Sigmoid colon (tissue), 6 donors: ENCODE measurements at regions not wholly inside any gene's neighbourhood (a gene's known extent, or its start where the extent isn't known, plus 50 kb on each side); places are given as distances from the start of the nearest gene placed in this dataset.

Source experiments
- DNase-seq: peaks from one replicate; pipeline ENCODE4 v3.0.0-alpha.2; 2019
- H3K27ac ChIP-seq, 4 donors: fragments of 200-600 bp; sonication (generic); one replicate each; pipeline ENCODE4 v1.5.1; 2016 to 2019; ENCODE audit warnings: mild to moderate bottlenecking in 1 of 4
- H3K27me3 ChIP-seq, 3 donors: fragments of 200-600 bp; sonication (generic); one replicate each; pipeline ENCODE4 v1.5.1; 2019; ENCODE audit warnings: mild to moderate bottlenecking in 1 of 3
- H3K36me3 ChIP-seq, 4 donors: fragments of 200-600 bp; sonication (generic); one replicate each; pipeline ENCODE4 v1.5.1; 2016 to 2019
- H3K4me1 ChIP-seq, 4 donors: fragments of 200-600 bp; sonication (generic); one replicate each; pipeline ENCODE4 v1.5.1; 2017 to 2019
- H3K4me3 ChIP-seq, 4 donors: fragments of 200-600 bp; sonication (generic); one replicate each; pipeline ENCODE4 v1.5.1; 2017 to 2019; ENCODE audit warnings: mild to moderate bottlenecking in 2 of 4, moderate library complexity in 1 of 4
- H3K9me3 ChIP-seq, 4 donors: fragments of 200-600 bp in 3 of 4; sonication (generic) in 3 of 4; one replicate each; pipeline versions ENCODE4 v1.5.1 to v1.6.1; 2013 to 2019
- EP300 ChIP-seq, 4 donors: sonication (generic); formaldehyde crosslinking; IDR thresholded peaks; one replicate each; pipeline ENCODE4 v1.6.1; 2017; ENCODE audit warnings: antibody characterized with exemption in 4 of 4
- POLR2A ChIP-seq, 2 donors: fragments of 450-650 bp; IDR thresholded peaks; one replicate each; pipeline ENCODE4 v1.6.1; 2016; ENCODE audit warnings: antibody characterized with exemption in 2 of 2, mild to moderate bottlenecking in 2 of 2, moderate library complexity in 2 of 2
- POLR2AphosphoS5 ChIP-seq, 4 donors: sonication (generic); formaldehyde crosslinking; IDR thresholded peaks; one replicate each; pipeline ENCODE4 v1.6.1; 2017; ENCODE audit warnings: antibody characterized with exemption in 4 of 4
- WGBS, 2 donors: extraction: QIAGEN DNeasy Blood & Tissue Kit; methylation state at CpG; one replicate each; pipeline ENCODE4 v1.1.7; 2013; 5-methylcytosine and 5-hydroxymethylcytosine counted together
- intact Hi-C: fragments of 100-400 bp; cut with DNase I; formaldehyde crosslinking; loops from one replicate; pipeline ENCODE4 v1.15.1; 2023
- TF ChIP-seq, protein P1 (sequence below), 4 experiments: fragments of 450-650 bp in 3 of 4; fragments of 200-600 bp in 1 of 4; IDR thresholded peaks; one replicate each; pipeline ENCODE4 v1.5.1; 2016 to 2019; ENCODE audit warnings: antibody characterized with exemption in 4 of 4, mild to moderate bottlenecking in 3 of 4, moderate library complexity in 2 of 4
- donor health status: healthy with polysubstance abuse.
- donor health status: healthy.

DNA sequence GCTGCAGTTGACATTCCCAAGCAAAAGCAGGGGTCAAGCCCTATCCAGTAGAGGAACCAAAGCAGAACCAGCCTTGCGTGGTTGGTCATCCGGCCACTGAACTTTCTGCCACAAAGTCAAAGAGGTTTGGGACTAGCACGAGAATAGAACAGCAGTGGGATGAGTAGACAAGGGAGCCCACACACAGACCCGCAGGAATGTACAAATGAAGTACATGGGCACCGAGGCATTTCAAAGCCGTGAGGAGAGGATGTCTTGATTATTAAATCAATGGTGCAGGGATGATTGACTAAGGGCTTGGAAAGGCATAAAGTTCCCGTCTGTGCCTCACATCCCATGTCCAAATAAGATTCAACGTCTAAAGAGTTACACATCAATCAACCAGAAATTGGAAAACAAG is 81.8 kb upstream of the TBC1D3K start:
- H3K27me3 ChIP-seq: peaks cover 0 to 40% (median 16%) of the 10 kb centered on the region in 3 donors
- DNase-seq: no peak
- intact Hi-C loops: no loop called here
- WGBS, 2 donors: 93 to 95% methylated on average over 8 of the region's 8 CpGs
- H3K27ac ChIP-seq: no peak overlapping the region
- H3K4me3 ChIP-seq: no peak overlapping the region
- H3K9me3 ChIP-seq: no peaks in the 10 kb centered on the region
- H3K4me1 ChIP-seq: peaks cover 0 to 8% (median 0%) of the 10 kb centered on the region in 4 donors
- no peak for TF ChIP-seq POLR2A (IDR thresholded peaks at IDR 0.05)
- TF ChIP-seq POLR2AphosphoS5 (IDR thresholded peaks at IDR 0.05): no peak
- H3K36me3 ChIP-seq: no peaks in the 10 kb centered on the region

DNA sequence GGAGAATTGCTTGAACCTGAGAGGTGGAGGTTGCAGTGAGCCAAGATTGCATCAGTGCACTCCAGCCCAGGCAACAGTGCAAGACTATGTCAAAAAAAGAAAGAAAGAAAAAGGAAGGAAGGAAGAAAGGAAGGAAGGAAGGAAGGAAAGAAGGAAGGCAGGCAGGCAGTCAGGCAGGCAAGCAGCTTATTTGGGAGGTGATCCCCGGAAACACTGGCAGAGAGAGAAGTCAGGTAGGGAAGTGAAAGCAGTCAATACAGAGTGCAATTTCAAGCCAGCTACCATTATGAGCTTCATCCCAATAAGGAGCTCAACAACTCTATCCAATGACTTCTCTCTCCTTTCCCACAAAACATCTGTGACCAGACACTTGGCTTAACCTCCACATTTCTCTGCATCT is 83.0 kb upstream of the TBC1D3K start:
- intact Hi-C loops: no loop called here
- peaks cover 0 to 8% (median 0%) of the 10 kb centered on the region in 4 donors for H3K4me1 ChIP-seq
- WGBS, 2 donors: 51 to 84% methylated on average over 1 of the region's 1 CpG
- DNase-seq: no peak
- H3K36me3 ChIP-seq: no peaks in the 10 kb centered on the region
- peaks cover 0 to 40% (median 16%) of the 10 kb centered on the region in 3 donors for H3K27me3 ChIP-seq
- TF ChIP-seq EP300 (IDR thresholded peaks at IDR 0.05) (no peak), POLR2AphosphoS5 (IDR thresholded peaks at IDR 0.05) (no peak), POLR2A (IDR thresholded peaks at IDR 0.05) (no peak)
- TF ChIP-seq, protein P1, sequence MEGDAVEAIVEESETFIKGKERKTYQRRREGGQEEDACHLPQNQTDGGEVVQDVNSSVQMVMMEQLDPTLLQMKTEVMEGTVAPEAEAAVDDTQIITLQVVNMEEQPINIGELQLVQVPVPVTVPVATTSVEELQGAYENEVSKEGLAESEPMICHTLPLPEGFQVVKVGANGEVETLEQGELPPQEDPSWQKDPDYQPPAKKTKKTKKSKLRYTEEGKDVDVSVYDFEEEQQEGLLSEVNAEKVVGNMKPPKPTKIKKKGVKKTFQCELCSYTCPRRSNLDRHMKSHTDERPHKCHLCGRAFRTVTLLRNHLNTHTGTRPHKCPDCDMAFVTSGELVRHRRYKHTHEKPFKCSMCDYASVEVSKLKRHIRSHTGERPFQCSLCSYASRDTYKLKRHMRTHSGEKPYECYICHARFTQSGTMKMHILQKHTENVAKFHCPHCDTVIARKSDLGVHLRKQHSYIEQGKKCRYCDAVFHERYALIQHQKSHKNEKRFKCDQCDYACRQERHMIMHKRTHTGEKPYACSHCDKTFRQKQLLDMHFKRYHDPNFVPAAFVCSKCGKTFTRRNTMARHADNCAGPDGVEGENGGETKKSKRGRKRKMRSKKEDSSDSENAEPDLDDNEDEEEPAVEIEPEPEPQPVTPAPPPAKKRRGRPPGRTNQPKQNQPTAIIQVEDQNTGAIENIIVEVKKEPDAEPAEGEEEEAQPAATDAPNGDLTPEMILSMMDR (IDR thresholded peaks at IDR 0.05): no peak
- no peaks in the 10 kb centered on the region for H3K9me3 ChIP-seq
- no peak overlapping the region for H3K27ac ChIP-seq
- no peak overlapping the region for H3K4me3 ChIP-seq

DNA sequence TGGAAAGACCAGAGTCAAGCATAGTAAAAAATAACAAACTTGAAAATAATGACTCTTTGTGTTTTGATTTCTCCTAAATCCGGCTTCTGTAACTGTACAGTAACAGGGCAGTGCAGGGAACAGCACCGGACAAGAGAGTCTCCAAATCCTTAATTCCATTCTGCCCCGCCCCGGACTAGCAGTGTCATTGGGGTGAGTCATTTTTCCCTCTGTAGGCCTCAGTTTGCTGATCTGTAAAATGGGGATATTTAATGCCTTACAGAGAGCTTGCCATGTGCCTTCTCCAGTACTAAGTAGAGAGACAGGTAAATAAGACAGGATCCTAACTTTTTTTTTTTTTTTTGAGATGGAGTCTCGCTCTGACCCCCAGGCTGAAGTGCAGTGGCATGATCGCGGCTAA is 83.6 kb upstream of the TBC1D3K start:
- intact Hi-C loops: no loop called here
- Histone ChIP-seq H3K4me3 (no peak overlapping the region), H3K27me3 (peaks cover 0 to 40% (median 16%) of the 10 kb centered on the region in 3 donors), H3K9me3 (no peaks in the 10 kb centered on the region), H3K27ac (no peak overlapping the region), H3K36me3 (no peaks in the 10 kb centered on the region), H3K4me1 (peaks cover 0 to 8% (median 0%) of the 10 kb centered on the region in 4 donors)
- DNase-seq: no peak
- TF ChIP-seq POLR2A (IDR thresholded peaks at IDR 0.05): no peak
- TF ChIP-seq POLR2AphosphoS5 (IDR thresholded peaks at IDR 0.05): no peak
- TF ChIP-seq, protein P1 (IDR thresholded peaks at IDR 0.05): no peak
- no peak for TF ChIP-seq EP300 (IDR thresholded peaks at IDR 0.05)
- 94 to 95% methylated on average over 7 of the region's 7 CpGs for WGBS, 2 donors

GRCh38 chr17:37839196-37839978 is 84.8 kb upstream of the TBC1D3K start:
- TF ChIP-seq EP300 (IDR thresholded peaks at IDR 0.05) (no peak), POLR2AphosphoS5 (IDR thresholded peaks at IDR 0.05) (no peak), POLR2A (IDR thresholded peaks at IDR 0.05) (no peak)
- TF ChIP-seq, protein P1 (IDR thresholded peaks at IDR 0.05): no peak
- Histone ChIP-seq H3K9me3 (no peaks in the 10 kb centered on the region), H3K27ac (no peak overlapping the region), H3K27me3 (peaks cover 0 to 33% (median 7%) of the 10 kb centered on the region in 3 donors), H3K36me3 (no peaks in the 10 kb centered on the region), H3K4me3 (no peak overlapping the region), H3K4me1 (peaks cover 0 to 2% (median 0%) of the 10 kb centered on the region in 4 donors)
- intact Hi-C loops: no loop called here
- WGBS, 2 donors: 63 to 81% methylated on average over 14 of the region's 14 CpGs
- DNase-seq: no peak

- H3K9me3 ChIP-seq: no peaks in the 10 kb centered on the region
- H3K4me1 ChIP-seq: no peaks in the 10 kb centered on the region
- no peak overlapping the region for H3K4me3 ChIP-seq
- no peak for TF ChIP-seq POLR2A (IDR thresholded peaks at IDR 0.05)
- no peak for TF ChIP-seq POLR2AphosphoS5 (IDR thresholded peaks at IDR 0.05)
- TF ChIP-seq, protein P1 (IDR thresholded peaks at IDR 0.05): no peak
- no peak for TF ChIP-seq EP300 (IDR thresholded peaks at IDR 0.05)
- WGBS, 2 donors: 85 to 87% methylated on average over 8 of the region's 8 CpGs
- intact Hi-C loops: no loop called here
- DNase-seq: no peak
- peaks cover 0 to 22% (median 0%) of the 10 kb centered on the region in 3 donors for H3K27me3 ChIP-seq
- no peaks in the 10 kb centered on the region for H3K36me3 ChIP-seq
- no peak overlapping the region for H3K27ac ChIP-seq
Measured at GRCh38 chr17:37838276-37838675, 85.9 kb upstream of the TBC1D3K start.
